NCI-H748 (cell line): ENCODE measurements at regions not wholly inside any gene's neighbourhood (a gene's known extent, or its start where the extent isn't known, plus 50 kb on each side); places are given as distances from the start of the nearest gene placed in this dataset.

ENCODE experiments used
- DNase-seq: peaks from one replicate; lab custom pipeline; 2025; ENCODE audit not compliant: unreplicated experiment; lab: John Stamatoyannopoulos, UW

DNA sequence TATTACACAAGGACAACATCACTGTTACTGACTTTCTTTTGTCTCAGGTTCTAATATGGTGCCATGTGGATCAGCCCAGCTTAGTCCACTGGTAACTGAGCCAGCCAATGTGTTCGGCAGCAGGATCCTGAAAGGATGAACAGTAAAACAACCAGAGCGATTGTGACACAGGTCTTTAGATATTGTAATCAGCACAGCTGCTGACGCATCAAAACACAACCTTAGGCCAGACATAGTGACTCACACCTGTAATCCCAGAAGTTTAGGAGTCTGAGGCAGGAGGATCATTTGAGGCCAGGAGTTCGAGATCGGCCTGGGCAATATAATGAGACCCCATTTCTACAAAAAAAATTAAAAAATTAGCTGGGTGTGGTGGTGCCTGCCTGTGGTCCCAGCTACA is 183.4 kb upstream of the CDH20 start:
- no peak for DNase-seq

DNA sequence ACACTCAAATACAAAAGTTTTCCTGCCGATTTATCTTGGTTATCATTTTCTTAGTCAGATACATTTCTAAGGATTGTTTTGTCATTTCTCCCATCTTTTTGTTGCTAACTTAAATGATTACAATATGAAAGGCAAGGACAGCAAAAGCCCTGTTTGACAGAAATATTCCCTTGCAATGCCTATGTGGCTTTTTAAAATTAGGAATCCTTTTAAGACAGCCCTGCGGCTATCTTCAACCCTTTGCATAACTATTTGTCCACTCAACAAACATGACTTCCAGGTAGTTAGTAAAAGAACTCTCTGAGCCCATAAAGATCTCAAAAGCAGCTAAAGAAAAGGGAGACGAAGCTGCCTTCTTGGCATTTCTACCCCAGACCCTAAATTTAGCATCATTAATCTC is 179.7 kb upstream of the CDH20 start:
- DNase-seq: no peak

DNA sequence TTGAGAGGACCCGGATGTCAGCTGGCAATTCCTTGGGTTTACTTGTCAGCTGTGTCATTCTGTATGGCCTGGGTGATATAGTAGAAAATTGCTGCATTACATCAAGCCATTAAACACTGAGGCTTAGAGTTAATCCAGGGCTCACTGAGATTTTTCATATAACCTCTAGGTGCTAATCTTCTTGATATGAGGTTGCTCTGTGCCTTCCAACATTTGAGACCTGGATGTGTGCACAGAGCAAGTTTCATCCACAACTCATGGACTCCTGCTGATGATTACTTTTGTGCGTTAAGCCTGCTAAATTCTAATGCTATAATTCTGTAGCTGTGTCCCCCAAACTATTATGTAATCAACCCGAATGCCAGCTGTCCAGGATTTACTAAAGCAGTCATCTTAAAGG is 178.4 kb upstream of the CDH20 start:
- DNase-seq: no peak

DNA sequence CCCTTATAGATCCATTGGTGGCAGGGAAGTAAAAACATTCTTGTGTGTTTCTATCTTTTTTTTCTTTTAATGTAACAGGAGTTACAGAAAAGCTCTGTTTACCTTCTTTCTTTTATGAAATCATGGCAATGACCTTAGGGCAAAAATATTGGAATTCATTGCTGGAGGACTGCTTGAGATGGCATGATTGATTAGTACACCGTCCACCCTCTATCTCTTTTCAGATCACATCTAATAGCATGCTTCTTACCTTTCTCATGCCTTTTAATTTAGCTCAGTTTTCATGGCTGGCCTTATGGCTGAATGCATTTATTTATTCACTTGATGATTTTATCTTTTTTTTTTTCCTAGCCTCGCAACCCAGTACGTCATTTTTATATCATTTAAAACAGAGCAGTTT is 177.6 kb upstream of the CDH20 start:
- DNase-seq: no peak

DNA sequence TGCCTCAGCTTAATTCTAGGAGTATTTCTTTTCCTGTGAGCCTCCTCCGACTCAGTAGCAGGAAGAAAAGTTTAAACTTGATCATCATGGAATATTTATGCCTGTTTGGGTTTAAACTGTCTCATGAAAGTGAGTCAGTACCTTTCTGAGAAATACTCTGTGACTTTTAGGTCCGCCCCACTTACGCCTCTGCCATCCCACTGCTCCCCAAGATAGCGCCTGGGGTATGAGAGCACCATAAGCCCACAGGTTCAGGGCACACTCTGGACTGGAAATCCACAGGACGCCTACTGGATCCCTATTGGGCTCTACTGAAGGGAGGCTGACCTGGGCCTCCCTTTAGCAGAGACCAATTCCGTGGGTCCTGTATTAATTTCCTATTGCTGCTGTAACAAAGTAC is 175.8 kb upstream of the CDH20 start:
- no peak for DNase-seq

DNA sequence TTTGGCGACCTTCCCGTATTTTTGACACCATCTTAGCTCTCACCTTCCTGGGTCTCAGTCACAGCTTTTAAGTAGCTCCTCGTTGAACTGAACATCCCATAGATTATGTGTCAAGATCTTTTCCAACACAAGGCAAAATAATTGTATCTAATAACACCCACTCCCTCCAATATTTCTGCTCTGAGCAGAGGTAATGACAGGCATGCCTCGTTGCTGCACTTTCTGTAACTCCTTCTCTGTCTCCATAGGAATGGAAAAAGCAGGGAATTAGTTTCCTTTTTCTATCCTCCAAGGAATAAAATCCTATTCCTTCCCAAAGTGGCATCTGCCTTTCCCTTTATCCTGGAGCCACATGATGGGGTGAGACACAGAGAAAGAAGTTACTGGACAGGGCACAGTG is 174.0 kb upstream of the CDH20 start:
- DNase-seq: no peak

DNA sequence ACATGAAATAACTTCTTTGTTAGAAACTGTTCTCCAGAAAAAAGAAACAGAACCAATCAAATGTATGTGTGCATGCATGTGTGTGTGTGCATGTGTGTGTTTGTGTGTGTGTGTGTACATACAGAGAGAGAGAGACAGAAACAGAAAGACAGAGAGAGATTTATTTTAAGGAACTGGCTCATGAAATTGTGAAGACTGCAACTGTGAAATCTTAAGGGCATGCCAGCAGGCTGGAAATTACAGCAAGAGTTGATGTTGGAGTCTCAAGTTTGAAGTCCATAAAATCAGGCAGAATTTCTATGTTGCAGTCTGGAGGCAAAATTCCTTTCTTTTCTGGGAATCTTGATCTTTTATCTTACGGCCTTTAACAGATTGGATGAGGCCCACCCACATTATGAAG is 168.9 kb upstream of the CDH20 start:
- no peak for DNase-seq

DNA sequence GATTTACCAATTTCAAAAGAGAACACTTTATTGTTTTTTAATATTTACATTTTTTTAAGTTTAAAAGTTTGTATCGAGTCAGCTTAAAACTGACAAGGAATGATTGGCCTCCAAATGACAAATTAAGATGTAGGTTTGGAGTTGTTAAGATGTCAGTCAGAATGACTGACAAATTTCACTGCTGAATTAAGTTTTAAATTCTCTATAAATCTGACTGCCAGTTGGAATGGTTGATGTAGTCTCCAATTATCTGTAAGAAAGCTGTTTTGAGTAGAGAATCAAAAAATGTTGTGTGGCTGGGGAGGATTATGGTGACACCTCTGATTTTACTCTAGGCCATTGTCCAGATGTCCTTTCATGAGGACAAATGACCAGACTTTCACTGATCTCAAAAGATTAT is 165.3 kb upstream of the CDH20 start:
- no peak for DNase-seq

DNA sequence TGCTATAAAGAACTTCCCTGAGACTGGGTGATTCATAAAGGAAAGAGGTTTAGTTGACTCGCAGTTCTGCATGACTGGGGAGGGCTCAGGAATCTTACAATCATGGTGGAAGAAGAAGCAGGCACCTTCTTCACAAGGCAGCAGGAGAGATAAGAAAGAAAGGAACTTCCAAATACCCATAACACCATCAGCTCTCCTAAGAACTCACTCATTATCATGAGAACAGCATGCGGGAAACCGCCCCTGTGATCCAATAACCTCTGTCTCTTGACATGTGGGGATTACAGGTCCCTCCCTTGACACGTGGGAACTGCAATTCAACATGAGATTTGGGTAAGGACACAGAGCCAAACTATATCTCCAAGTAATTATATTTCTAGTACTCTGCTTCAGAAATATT is 163.8 kb upstream of the CDH20 start:
- no peak for DNase-seq

DNA sequence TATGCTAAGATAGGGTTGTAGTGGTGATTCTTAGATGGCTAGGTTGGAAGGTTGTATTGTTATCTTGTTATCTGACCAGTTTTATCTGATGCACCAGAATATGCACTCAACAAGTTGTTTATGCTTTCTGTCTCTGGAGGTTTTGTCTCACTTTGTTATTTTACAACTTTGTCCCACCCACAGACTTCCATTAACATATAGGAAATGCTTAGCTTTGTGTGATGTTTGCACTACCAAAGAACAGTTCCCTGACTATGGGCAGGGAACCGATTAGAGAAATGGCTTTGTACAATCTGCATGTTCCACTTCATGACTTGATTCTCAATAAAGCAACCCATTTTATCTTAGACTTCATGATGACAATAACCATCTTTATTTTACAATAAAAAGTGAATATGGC is 160.6 kb upstream of the CDH20 start:
- DNase-seq: no peak

DNA sequence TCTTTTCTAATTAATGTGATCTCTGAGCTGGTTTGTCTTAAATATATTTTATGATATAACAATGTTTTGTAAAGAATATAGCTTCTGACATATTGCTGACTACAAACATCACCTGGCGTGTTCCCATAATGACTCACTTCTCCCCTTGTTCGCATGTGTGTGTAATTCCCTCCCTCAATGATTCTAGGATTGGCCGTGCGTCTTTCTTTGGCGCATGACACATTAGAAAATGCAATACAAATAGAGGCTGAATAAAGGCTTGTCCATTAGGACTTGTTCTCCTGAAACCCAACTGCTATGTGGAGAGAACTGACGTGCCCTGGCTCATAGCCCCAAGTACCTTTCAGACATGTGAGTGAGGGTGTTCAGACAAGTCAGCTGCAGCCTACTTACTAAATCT is 159.7 kb upstream of the CDH20 start:
- no peak for DNase-seq

DNA sequence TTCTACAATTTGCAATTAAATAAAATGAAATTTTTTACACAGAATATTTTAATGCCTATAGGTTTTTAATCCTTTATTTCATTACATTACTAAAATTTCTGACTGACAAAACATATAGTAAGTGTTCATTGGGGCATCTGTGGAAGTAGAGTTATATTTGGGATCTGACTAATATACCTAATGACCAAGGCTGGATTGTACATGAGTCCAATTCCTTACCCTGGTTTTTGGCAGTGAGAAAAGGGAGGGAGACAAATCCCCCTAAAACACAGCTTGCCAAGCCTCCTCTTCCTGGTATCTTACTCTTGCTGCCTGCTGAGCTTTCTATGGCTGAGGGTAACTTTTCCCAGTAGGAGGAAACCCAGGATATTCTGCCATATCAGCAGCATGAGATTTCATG is 149.4 kb upstream of the CDH20 start:
- DNase-seq: no peak

DNA sequence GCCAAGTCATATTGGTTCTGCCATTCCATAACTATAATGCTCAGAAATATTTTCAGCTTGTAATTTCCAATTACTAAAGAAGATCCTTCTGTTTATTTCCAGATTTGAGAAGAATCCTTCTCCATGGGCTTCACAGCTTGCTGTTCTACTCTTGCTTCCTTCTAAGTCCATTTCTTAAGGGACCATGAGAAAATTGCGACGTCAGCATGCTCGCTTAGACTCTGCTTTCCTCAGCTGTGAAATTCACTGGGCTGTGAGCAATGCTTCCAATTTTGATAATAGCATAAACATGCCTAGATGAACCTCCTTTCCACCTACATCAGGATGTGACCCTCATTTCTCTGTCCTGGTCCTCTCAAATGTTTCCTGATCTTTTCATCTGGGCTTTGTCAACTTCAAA is 145.3 kb upstream of the CDH20 start:
- DNase-seq: no peak

DNA sequence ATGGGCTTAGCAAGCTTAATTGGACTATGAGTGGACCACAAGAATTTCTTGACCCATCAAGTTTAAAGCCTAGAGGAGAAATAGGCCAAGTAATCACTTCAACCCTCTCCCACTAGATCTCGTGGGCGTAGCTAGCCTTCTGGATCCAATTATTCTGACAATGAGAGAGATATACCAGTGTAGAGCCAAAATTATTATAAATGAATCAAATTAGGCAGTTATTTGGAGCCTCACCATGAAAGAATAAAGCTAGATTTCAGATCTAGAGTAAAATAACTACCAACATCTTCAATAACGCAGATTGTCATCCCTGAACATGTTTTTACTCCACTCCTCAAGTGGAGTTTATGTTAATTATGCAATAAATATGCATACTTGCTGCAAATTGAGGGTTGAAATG is 143.9 kb upstream of the CDH20 start:
- no peak for DNase-seq

DNA sequence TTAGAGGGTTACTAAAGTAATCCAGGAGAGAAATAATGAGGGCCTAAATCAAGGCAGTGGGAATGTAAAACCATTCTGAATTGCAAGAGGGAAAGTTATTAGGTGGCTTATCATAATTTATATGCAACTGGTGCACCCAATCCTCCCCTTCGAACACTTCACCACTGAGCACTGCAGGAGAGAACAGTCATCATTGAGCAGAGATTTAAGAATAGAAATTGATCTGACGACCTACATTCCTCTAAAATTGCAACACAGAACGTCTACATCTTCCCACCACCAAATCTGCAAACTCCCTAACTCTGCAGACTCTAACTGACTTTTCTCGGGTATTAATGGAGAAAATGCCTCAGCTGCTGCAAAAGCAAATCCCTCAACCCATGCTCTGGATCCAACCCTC is 138.5 kb upstream of the CDH20 start:
- no peak for DNase-seq

DNA sequence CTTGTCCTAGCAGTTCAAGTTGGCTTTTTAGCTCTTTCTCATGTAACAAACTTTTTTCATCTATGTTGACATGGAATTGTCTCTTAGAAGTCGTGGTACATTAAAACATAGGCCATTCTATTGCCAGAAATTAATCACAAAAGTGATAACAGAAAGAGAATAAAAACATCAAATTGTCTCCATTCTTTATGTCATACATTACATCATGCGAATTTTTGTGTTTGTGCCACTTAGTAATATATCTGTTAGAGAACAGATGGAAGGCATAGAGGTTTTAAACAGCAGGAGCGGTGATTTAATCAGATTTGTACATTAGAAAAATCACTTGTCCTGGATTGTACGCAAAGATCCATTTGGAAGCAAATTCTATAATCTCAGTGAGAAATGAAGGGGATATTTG is 136.5 kb upstream of the CDH20 start:
- no peak for DNase-seq

DNA sequence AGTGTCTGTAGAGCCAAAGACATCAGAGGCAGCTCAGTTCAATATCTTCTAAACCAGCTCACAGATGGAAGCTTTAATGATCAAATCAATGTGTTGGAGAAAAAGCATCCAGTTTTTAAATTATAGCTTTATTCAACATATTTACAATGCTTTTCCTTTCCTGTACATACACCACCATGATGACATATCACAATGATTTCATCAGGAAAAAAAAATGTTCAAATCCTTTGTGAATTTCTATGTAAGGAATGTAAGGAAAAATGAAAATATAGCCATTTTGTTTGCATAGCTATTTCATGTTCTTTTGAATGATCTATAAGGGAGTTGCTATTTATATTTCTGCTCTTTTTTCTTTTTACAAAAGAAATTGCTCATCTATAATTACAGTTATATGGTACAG is 134.7 kb upstream of the CDH20 start:
- no peak for DNase-seq

DNA sequence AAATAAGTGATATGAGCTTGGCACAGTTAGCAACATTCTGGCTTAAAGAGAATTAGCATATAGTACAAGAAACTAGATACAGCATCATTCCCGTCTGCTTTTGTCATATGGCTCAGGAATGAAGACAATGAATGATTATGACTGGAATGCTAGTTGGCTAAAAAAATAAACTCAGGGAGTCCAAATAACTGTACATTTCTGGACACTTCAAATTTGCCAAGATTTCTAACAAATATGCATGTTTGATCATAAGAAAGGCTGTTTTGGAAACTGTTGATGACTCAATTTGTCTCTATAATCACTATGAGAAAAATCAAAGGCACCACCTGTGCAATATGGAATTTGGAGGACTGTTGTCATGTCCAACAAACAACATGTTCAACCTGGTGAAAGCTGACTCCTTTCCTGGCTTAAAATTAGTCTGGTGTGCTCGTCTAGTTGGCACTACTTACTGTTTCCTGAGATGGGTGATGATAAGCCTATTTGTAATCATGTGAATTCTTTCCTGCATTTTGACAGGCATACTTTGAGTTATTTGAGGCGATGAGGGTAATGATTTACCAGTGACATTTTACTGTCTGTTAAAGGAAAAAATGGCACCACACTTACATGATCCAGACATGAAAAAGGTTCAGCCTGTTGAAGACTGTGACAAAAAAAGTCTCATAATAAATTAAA is 133.9 kb upstream of the CDH20 start:
- DNase-seq: no peak

DNA sequence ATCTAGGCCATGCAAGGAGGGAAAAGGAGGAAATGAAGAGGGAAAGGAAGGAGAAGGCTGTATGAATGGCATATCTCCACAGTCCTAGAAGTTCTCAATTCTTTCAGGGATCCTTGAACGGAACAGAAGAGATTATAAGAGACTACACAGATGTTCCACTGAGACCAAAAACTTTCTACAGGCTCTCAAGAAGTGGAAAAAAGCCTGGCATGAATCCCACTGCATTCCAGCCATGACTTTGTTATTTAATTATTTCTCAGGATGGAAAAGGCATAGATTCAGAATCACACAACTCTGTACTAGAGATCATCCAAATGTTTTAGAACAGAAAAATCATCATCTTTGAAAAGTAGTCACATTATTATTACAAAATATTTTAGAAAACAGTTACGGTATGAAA is 131.7 kb upstream of the CDH20 start:
- no peak for DNase-seq

DNA sequence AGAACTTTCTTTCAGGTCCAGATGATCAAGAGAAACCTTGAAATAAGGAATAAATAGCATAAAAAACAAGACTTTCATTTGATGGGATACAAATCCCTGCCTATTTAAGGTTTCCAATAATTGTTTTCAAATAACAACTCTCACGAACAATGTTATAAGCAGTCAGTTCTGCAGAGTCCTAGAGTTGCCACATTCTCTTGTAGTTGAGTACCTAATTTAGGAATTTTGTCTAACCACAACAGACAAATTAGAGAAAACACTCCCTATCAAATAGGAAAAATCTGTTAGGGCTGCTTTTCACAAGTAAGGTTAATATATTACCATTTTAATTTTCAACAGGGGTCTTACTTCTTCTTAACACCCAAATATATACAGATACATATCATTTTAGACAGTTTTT is 130.1 kb upstream of the CDH20 start:
- no peak for DNase-seq

DNA sequence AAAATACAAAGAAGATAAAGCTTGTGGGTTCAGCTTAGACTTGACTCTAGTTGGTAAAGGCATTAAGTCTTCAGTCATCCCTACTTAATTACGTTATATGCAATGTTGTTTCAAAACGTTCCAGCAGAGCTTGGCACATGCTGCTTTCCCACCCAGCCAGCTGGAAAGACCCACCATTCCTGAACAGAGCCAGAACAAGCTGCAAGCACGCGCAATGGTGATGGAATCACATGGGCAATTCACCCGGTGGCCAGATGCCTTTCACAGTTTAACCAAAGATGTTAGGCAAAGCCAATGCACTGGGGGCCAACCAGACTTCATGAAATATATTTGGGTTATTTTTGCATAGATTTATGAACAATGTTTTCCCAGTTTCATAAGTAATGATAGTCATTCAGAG is 123.4 kb upstream of the CDH20 start:
- no peak for DNase-seq

DNA sequence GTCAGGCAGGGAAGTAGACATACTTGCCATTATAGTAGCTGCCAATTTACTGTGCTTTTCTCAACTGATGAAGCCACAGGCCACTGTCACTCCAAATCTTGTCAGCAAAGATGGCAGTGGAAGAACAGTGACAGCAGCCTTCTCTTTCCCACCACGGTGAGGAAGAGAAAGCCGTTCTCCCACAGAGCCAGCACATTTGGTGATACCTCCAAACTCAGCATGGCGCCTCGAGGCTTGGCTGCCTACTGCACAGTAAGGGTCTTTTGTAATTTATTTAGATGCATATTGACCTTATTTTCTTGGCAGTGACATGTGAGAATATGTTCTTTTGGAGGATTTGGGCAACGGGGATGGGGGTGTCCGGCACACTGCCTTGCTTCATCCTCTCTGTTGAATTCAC is 117.2 kb upstream of the CDH20 start:
- no peak for DNase-seq

DNA sequence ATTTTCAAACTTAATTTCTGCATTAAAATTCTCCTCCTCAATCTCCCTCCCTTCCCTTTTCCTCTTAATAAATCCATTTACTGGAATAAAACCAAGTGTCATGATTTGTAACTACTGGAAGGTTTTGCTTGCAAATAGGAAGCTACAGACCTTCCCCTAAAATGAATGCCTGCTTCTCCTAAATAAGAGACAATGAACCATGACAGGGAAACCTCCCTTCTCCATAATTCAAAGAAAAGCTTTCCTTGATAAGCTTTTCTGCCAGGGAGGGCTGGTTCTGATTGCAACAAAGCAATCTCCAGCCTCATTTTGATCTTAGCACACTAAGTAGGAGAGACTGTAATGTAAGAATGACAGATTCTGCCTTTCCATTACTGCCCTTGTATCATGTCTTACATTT is 111.0 kb upstream of the CDH20 start:
- no peak for DNase-seq

DNA sequence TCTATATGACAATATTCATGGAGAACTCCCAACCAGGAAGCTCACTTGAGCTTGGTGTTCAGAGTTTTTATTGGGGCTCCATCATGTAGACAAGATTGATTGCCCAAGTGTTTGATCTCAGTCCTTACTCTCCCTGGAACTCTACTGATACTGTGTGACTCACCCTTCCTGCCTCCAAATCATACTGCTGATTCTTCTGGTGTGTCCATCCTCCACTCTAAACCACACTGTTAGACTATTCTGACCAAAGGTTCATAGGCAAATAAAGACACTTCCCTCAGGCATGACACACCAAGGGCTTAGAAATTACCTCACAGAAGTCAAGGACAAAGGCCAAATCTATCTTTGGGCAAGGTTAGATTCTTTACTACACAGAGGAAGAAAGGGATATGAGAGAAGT is 107.9 kb upstream of the CDH20 start:
- DNase-seq: no peak
